ENCODE measurements at regions not wholly inside any gene's neighbourhood (a gene's known extent, or its start where the extent isn't known, plus 50 kb on each side); places are given as distances from the start of the nearest gene placed in this dataset.

- DNase-seq (ENCODE audit: low spot score in 2 of 2, unreplicated experiment in 2 of 2): no peak
- H3K36me3 Mint-ChIP-seq: no peaks in the 10 kb centered on the region
These were observed 88.8 kb upstream of the BACE2 start for GRCh38 chr21:41079159-41079558.

GRCh38 chr21:41080485-41081121, 87.4 kb upstream of the BACE2 start:
- no peak overlapping the region for H3K27ac Mint-ChIP-seq
- no peaks in the 10 kb centered on the region for H3K4me1 Mint-ChIP-seq
- no peak overlapping the region for H3K4me3 Mint-ChIP-seq
- DNase-seq (ENCODE audit: low spot score in 2 of 2, unreplicated experiment in 2 of 2): no peak
- H3K9me3 Mint-ChIP-seq: peaks cover 9% of the 10 kb centered on the region
- no peaks in the 10 kb centered on the region for H3K36me3 Mint-ChIP-seq
- H3K27me3 Mint-ChIP-seq (ENCODE audit: low read depth): peaks cover 23% of the 10 kb centered on the region
- TF ChIP-seq CTCF (IDR thresholded peaks at IDR 0.05; ENCODE audit: unreplicated experiment): no peak

More at GRCh38 chr21:41079159-41079558, 88.8 kb upstream of the BACE2 start:
- Mint-ChIP-seq H3K4me1 (no peaks in the 10 kb centered on the region), H3K27me3 (ENCODE audit: low read depth) (peaks cover 20% of the 10 kb centered on the region), H3K4me3 (no peak overlapping the region), H3K27ac (no peak overlapping the region), H3K9me3 (peaks cover 9% of the 10 kb centered on the region)
- no peak for TF ChIP-seq CTCF (IDR thresholded peaks at IDR 0.05; ENCODE audit: unreplicated experiment)

GRCh38 chr21:41086569-41086968, 81.4 kb upstream of the BACE2 start:
- TF ChIP-seq CTCF (IDR thresholded peaks at IDR 0.05; ENCODE audit: unreplicated experiment): no peak
- no peaks in the 10 kb centered on the region for H3K36me3 Mint-ChIP-seq
- peaks cover 12% of the 10 kb centered on the region for H3K9me3 Mint-ChIP-seq
- DNase-seq (ENCODE audit: low spot score in 2 of 2, unreplicated experiment in 2 of 2): no peak
- no peak overlapping the region for H3K4me3 Mint-ChIP-seq
- peaks cover 17% of the 10 kb centered on the region for H3K27me3 Mint-ChIP-seq (ENCODE audit: low read depth)
- H3K27ac Mint-ChIP-seq: no peak overlapping the region
- H3K4me1 Mint-ChIP-seq: no peaks in the 10 kb centered on the region

GRCh38 chr21:41090981-41091380, 77.0 kb upstream of the BACE2 start:
- H3K4me3 Mint-ChIP-seq: no peak overlapping the region
- H3K4me1 Mint-ChIP-seq: peaks cover 4% of the 10 kb centered on the region
- H3K27me3 Mint-ChIP-seq (ENCODE audit: low read depth): peaks cover 5% of the 10 kb centered on the region
- H3K27ac Mint-ChIP-seq: no peak overlapping the region
- DNase-seq (ENCODE audit: low spot score in 2 of 2, unreplicated experiment in 2 of 2): no peak
- no peaks in the 10 kb centered on the region for H3K36me3 Mint-ChIP-seq
- peaks cover 3% of the 10 kb centered on the region for H3K9me3 Mint-ChIP-seq
- no peak for TF ChIP-seq CTCF (IDR thresholded peaks at IDR 0.05; ENCODE audit: unreplicated experiment)

- Mint-ChIP-seq H3K27me3 (ENCODE audit: low read depth) (peaks cover 6% of the 10 kb centered on the region), H3K4me1 (peaks cover 6% of the 10 kb centered on the region), H3K27ac (no peak overlapping the region), H3K36me3 (no peaks in the 10 kb centered on the region), H3K9me3 (peaks cover 3% of the 10 kb centered on the region), H3K4me3 (no peak overlapping the region)
- DNase-seq (ENCODE audit: low spot score in 2 of 2, unreplicated experiment in 2 of 2): no peak
- TF ChIP-seq CTCF (IDR thresholded peaks at IDR 0.05; ENCODE audit: unreplicated experiment): no peak
These were observed 76.3 kb upstream of the BACE2 start for GRCh38 chr21:41091616-41092015.

GRCh38 chr21:41092312-41092711, 75.6 kb upstream of the BACE2 start:
- Mint-ChIP-seq H3K4me1 (peaks cover 6% of the 10 kb centered on the region), H3K27ac (no peak overlapping the region), H3K36me3 (no peaks in the 10 kb centered on the region), H3K27me3 (ENCODE audit: low read depth) (peaks cover 11% of the 10 kb centered on the region), H3K9me3 (peaks cover 3% of the 10 kb centered on the region), H3K4me3 (no peak overlapping the region)
- DNase-seq (ENCODE audit: low spot score in 2 of 2, unreplicated experiment in 2 of 2): no peak
- no peak for TF ChIP-seq CTCF (IDR thresholded peaks at IDR 0.05; ENCODE audit: unreplicated experiment)
